SK-N-SH treated with all-trans-retinoic acid at 6 μM for 48 hours (cell line): ENCODE measurements at regions not wholly inside any gene's neighbourhood (a gene's known extent, or its start where the extent isn't known, plus 50 kb on each side); places are given as distances from the start of the nearest gene placed in this dataset.

Experiments used
- ATAC-seq: fragments of 200-7000 bp; cut with Tn5 transposase; 3 replicates; pipeline ENCODE4 v1.9.1; 2020; ENCODE audit warnings: mild to moderate bottlenecking, moderate library complexity
- BACH2 ChIP-seq: fragments of 250-450 bp; sonication (Bioruptor Pico); IDR thresholded peaks from 2 replicates; pipeline ENCODE4 v1.9.0; 2021; ENCODE audit warnings: mild to moderate bottlenecking, borderline replicate concordance
- CREB5 ChIP-seq: fragments of 250-450 bp; sonication (Bioruptor Pico); IDR thresholded peaks from 2 replicates; pipeline ENCODE4 v1.5.1; 2020; ENCODE audit warnings: low read depth, mild to moderate bottlenecking, moderate library complexity
- CSRNP3 ChIP-seq: fragments of 250-450 bp; sonication (Bioruptor Pico); IDR thresholded peaks from 2 replicates; pipeline ENCODE4 v1.5.1; 2021; ENCODE audit warnings: mild to moderate bottlenecking, moderate library complexity
- GLIS3 ChIP-seq: fragments of 250-450 bp; sonication (Bioruptor Pico); IDR thresholded peaks from 2 replicates; pipeline ENCODE4 v1.5.0; 2020; ENCODE audit warnings: mild to moderate bottlenecking, moderate library complexity
- OSR1 ChIP-seq: fragments of 250-450 bp; sonication (Bioruptor Pico); IDR thresholded peaks from 2 replicates; pipeline ENCODE4 v1.8.0; 2022; ENCODE audit warnings: moderate library complexity, mild to moderate bottlenecking, inconsistent platforms
- PATZ1 ChIP-seq: fragments of 250-450 bp; sonication (Bioruptor Pico); IDR thresholded peaks from 2 replicates; pipeline ENCODE4 v1.8.0; 2020; ENCODE audit warnings: mild to moderate bottlenecking, moderate library complexity, borderline replicate concordance
- POU6F1 ChIP-seq: fragments of 250-450 bp; sonication (Bioruptor Pico); IDR thresholded peaks from 2 replicates; pipeline ENCODE4 v1.8.0; 2021; ENCODE audit warnings: low read depth, mild to moderate bottlenecking, moderate library complexity, borderline replicate concordance
- RARB ChIP-seq: fragments of 250-450 bp; sonication (Bioruptor Pico); IDR thresholded peaks from 2 replicates; pipeline ENCODE4 v1.8.0; 2021; ENCODE audit warnings: mild to moderate bottlenecking, moderate library complexity
- SNAI2 ChIP-seq: fragments of 250-450 bp; sonication (Bioruptor Pico); IDR thresholded peaks from 2 replicates; pipeline ENCODE4 v1.5.0; 2020; ENCODE audit warnings: mild to moderate bottlenecking, moderate library complexity
- TCF4 ChIP-seq: fragments of 250-450 bp; sonication (Bioruptor Pico); IDR thresholded peaks from 2 replicates; pipeline ENCODE4 v1.8.0; 2021; ENCODE audit warnings: mild to moderate bottlenecking, moderate library complexity, borderline replicate concordance
- TOX ChIP-seq: fragments of 250-450 bp; sonication (Bioruptor Pico); IDR thresholded peaks from 2 replicates; pipeline ENCODE4 v1.8.0; 2021; ENCODE audit warnings: mild to moderate bottlenecking, moderate library complexity, borderline replicate concordance
- TSHZ2 ChIP-seq: fragments of 250-450 bp; sonication (Bioruptor Pico); IDR thresholded peaks from 2 replicates; pipeline ENCODE4 v1.5.0; 2020; ENCODE audit warnings: mild to moderate bottlenecking, moderate library complexity
- ZC3H10 ChIP-seq: fragments of 250-450 bp; sonication (Bioruptor Pico); IDR thresholded peaks from 2 replicates; pipeline ENCODE4 v1.5.1; 2021; ENCODE audit warnings: mild to moderate bottlenecking, moderate library complexity
- ZFP3 ChIP-seq: fragments of 250-450 bp; sonication (Bioruptor Pico); IDR thresholded peaks from 2 replicates; pipeline ENCODE4 v1.5.0; 2020; ENCODE audit warnings: mild to moderate bottlenecking, moderate library complexity
- ZFP30 ChIP-seq: fragments of 450-650 bp; formaldehyde crosslinking; IDR thresholded peaks from 2 replicates; pipeline ENCODE4 v1.5.0; 2022; ENCODE audit warnings: mild to moderate bottlenecking, moderate library complexity
- ZNF565 ChIP-seq: fragments of 450-650 bp; formaldehyde crosslinking; conservative IDR thresholded peaks from 2 replicates; pipeline ENCODE4 v1.5.0; 2020; ENCODE audit warnings: low read depth, mild to moderate bottlenecking, moderate library complexity
- ZNF70 ChIP-seq: fragments of 450-650 bp; formaldehyde crosslinking; IDR thresholded peaks from 2 replicates; pipeline ENCODE4 v1.5.0; 2020; ENCODE audit warnings: mild to moderate bottlenecking, moderate library complexity
- ZNF8 ChIP-seq: fragments of 450-650 bp; formaldehyde crosslinking; IDR thresholded peaks from 2 replicates; pipeline ENCODE4 v1.5.0; 2020; ENCODE audit warnings: mild to moderate bottlenecking, moderate library complexity

- 0 out of 3 replicates have a peak, but pooled peaks have one; percentile 33 for ATAC-seq
- TF ChIP-seq ZC3H10 (CRISPR knock-in tag), result no peak
- TF ChIP-seq ZNF70 (CRISPR knock-in tag), result no peak
- TF ChIP-seq OSR1 (CRISPR knock-in tag), result no peak
- no peak for TF ChIP-seq CREB5 (CRISPR knock-in tag)
- TF ChIP-seq ZFP30 (CRISPR knock-in tag), result no peak
- TF ChIP-seq GLIS3 (CRISPR knock-in tag), result no peak
- no peak for TF ChIP-seq ZNF8 (CRISPR knock-in tag)
- no peak for TF ChIP-seq ZNF565 (CRISPR knock-in tag)
- TF ChIP-seq TSHZ2 (CRISPR knock-in tag), result no peak
- TF ChIP-seq SNAI2 (CRISPR knock-in tag), result no peak
- no peak for TF ChIP-seq TOX (CRISPR knock-in tag)
These were observed 391.1 kb upstream of the GRAMD2B start for GRCh38 chr5:126031989-126032716.

GRCh38 chr5:126043688-126044087 lies 379.5 kb upstream of the GRAMD2B start:
- peak; percentile 31; the same call in 2 of the 3 replicates for ATAC-seq
- no peak for TF ChIP-seq CSRNP3 (CRISPR knock-in tag)
- TF ChIP-seq SNAI2 (CRISPR knock-in tag), result no peak
- no peak for TF ChIP-seq ZFP30 (CRISPR knock-in tag)
- no peak for TF ChIP-seq POU6F1 (CRISPR knock-in tag)
- TF ChIP-seq ZC3H10 (CRISPR knock-in tag), result no peak
- TF ChIP-seq OSR1 (CRISPR knock-in tag), result no peak
- no peak for TF ChIP-seq TSHZ2 (CRISPR knock-in tag)
- TF ChIP-seq ZFP3 (CRISPR knock-in tag), result no peak
- no peak for TF ChIP-seq BACH2 (CRISPR knock-in tag)
- no peak for TF ChIP-seq TCF4
- TF ChIP-seq PATZ1 (CRISPR knock-in tag), result no peak
- TF ChIP-seq ZNF565 (CRISPR knock-in tag), result no peak
- TF ChIP-seq RARB (CRISPR knock-in tag), result no peak
- no peak for TF ChIP-seq CREB5 (CRISPR knock-in tag)
